Heart right ventricle (tissue), 16 donors: ENCODE measurements at regions not wholly inside any gene's neighbourhood (a gene's known extent, or its start where the extent isn't known, plus 50 kb on each side); places are given as distances from the start of the nearest gene placed in this dataset.

Experiments
- ATAC-seq, 8 donors: fragments of 200-7000 bp; cut with Tn5 transposase; one replicate each; pipeline ENCODE4 v1.9.1; 2020; ENCODE audit warnings: mild to moderate bottlenecking in 8 of 8, moderate library complexity in 8 of 8, moderate number of reproducible peaks in 1 of 8
- DNase-seq, 2 donors: peaks; one replicate each; pipeline ENCODE4 v3.0.0-alpha.2; 2020
- H3K27ac ChIP-seq, 10 donors: fragments of 200-600 bp; sonication (generic) in 2 of 10; one replicate each; pipeline versions ENCODE4 v1.5.0 to v1.8.0; 2020 to 2022; ENCODE audit warnings: mild to moderate bottlenecking in 3 of 10
- H3K27me3 ChIP-seq, 7 donors: fragments of 200-600 bp; one replicate each; pipeline ENCODE4 v1.8.0; 2021 to 2022; ENCODE audit warnings: mild to moderate bottlenecking in 2 of 7
- H3K36me3 ChIP-seq, 9 donors: fragments of 200-600 bp; sonication (generic) in 1 of 9; one replicate each; pipeline versions ENCODE4 v1.5.0 to v1.8.0; 2020 to 2022; ENCODE audit warnings: mild to moderate bottlenecking in 2 of 9
- H3K4me1 ChIP-seq, 9 donors: fragments of 200-600 bp; sonication (generic) in 1 of 9; one replicate each; pipeline versions ENCODE4 v1.5.0 to v1.8.0; 2020 to 2022; ENCODE audit warnings: mild to moderate bottlenecking in 4 of 9
- H3K4me3 ChIP-seq, 10 donors: fragments of 200-600 bp; sonication (generic) in 2 of 10; one replicate each; pipeline versions ENCODE4 v1.5.0 to v1.8.0; 2020 to 2022; ENCODE audit warnings: mild to moderate bottlenecking in 7 of 10, moderate library complexity in 2 of 10
- H3K9me3 ChIP-seq, 11 donors: fragments of 200-600 bp in 10 of 11; sonication (generic) in 2 of 11; one replicate each; pipeline versions ENCODE4 v1.5.0 to v1.8.0; 2013 to 2022; ENCODE audit warnings: mild to moderate bottlenecking in 2 of 11, control low read depth in 1 of 11, moderate library complexity in 1 of 11
- CTCF ChIP-seq, 9 donors: fragments of 200-600 bp; sonication (generic) in 2 of 9; IDR thresholded peaks; one replicate each; pipeline versions ENCODE4 v1.5.0 to v1.8.0; 2021 to 2022; ENCODE audit warnings: antibody characterized with exemption in 9 of 9, mild to moderate bottlenecking in 5 of 9, moderate library complexity in 1 of 9
- WGBS, 2 donors: extraction: QIAGEN DNeasy Blood & Tissue Kit; methylation state at CpG; one replicate each; pipeline ENCODE4 v1.1.7; 2013; ENCODE audit warnings: inconsistent platforms in 1 of 2; 5-methylcytosine and 5-hydroxymethylcytosine counted together
- intact Hi-C, 10 donors: fragments of 100-400 bp; cut with DNase I; formaldehyde crosslinking; loops; one replicate each; pipeline versions ENCODE4 v1.11.1 to v1.14.2; 2022
- donor health status: Arrhythmogenic right ventricular cardiomyopathy.
- donor health status: ischemic (EF 13 %, LVEDD 7.1; RV severe dilation, severe dysfunction).
- donor health status: healthy with polysubstance abuse.
- donor health status: DM: no; HTN: yes; CAD: no.
- donor health status: DM: no; HTN: no; CAD: no.
- donor health status: ischemic (EF 25% LVEDD 6.9; RV normal size, moderate dysfunction).
- donor health status: ischemic (EF 25% LVEDD 5.7; RV mildly dilated, moderate dysfunction).
- donor health status: healthy.
- donor health status: DM: yes; HTN: yes; CAD: no.
- donor health status: Ischemic cardiomyopathy.
- donor health status: ischemic (EF 35%, LVEDD 5.7; RV mildly dilated, moderate dysfunction).
- donor health status: nonischemic (EF 11% LVEDD 7.7; RV severe dilation, severe dysfunction).
- donor health status: DM: yes; HTN: yes; CAD: no.
- donor health status: PGD.
- donor health status: ischemic (EF 29% LVEDD 5.4; RV normal size, mild dysfunction).
- donor health status: nonischemic (EF 23%, LVEDD 6.1; RV moderate dilation, normal function).

- peaks cover 0 to 6% (median 2%) of the 10 kb centered on the region in 9 donors for H3K4me1 ChIP-seq
- ATAC-seq (no peak), DNase-seq (no peak)
- no peaks in the 10 kb centered on the region for H3K36me3 ChIP-seq
- TF ChIP-seq CTCF (IDR thresholded peaks at IDR 0.05) = no peak
- no peak overlapping the region for H3K27ac ChIP-seq
- H3K4me3 ChIP-seq = no peak overlapping the region
- 81 to 82% methylated on average over 6 of the region's 6 CpGs for WGBS, 2 donors
- H3K27me3 ChIP-seq = peaks cover 0 to 21% (median 5%) of the 10 kb centered on the region in 7 donors
- intact Hi-C loops = loop anchor here in 1 of 10 donors (5.0 kb wide), 1 partner anchor 279 kb away; no protein-coding TSS in a partner anchor
- H3K9me3 ChIP-seq = no peaks in the 10 kb centered on the region
These were observed 501.3 kb downstream of the BUD13 start for GRCh38 chr11:116271479-116271878.

GRCh38 chr11:116267146-116267545 lies 505.6 kb downstream of the BUD13 start:
- no peak overlapping the region for H3K27ac ChIP-seq
- ATAC-seq (no peak), DNase-seq (no peak)
- no peak overlapping the region for H3K4me3 ChIP-seq
- peaks cover 0 to 34% (median 24%) of the 10 kb centered on the region in 7 donors for H3K27me3 ChIP-seq
- no peaks in the 10 kb centered on the region for H3K9me3 ChIP-seq
- peaks cover 0 to under 1% (median 0%) of the 10 kb centered on the region in 9 donors for H3K4me1 ChIP-seq
- intact Hi-C loops = no loop called here
- WGBS, 2 donors = 78% methylated on average over 5 of the region's 5 CpGs
- TF ChIP-seq CTCF (IDR thresholded peaks at IDR 0.05) = no peak
- no peaks in the 10 kb centered on the region for H3K36me3 ChIP-seq

GRCh38 chr11:116263770-116264169 lies 509.0 kb downstream of the BUD13 start:
- 43 to 44% methylated on average over 8 of the region's 8 CpGs for WGBS, 2 donors
- Histone ChIP-seq H3K4me1 (peaks cover 0 to 5% (median 0%) of the 10 kb centered on the region in 9 donors), H3K36me3 (no peaks in the 10 kb centered on the region), H3K27me3 (peaks cover 0 to 60% (median 33%) of the 10 kb centered on the region in 7 donors), H3K27ac (no peak overlapping the region), H3K4me3 (no peak overlapping the region), H3K9me3 (no peaks in the 10 kb centered on the region)
- no peak for TF ChIP-seq CTCF (IDR thresholded peaks at IDR 0.05)
- DNase-seq = no peak
- no peak for ATAC-seq
- intact Hi-C loops = no loop called here

- no peak for ATAC-seq
- TF ChIP-seq CTCF (IDR thresholded peaks at IDR 0.05) = no peak
- H3K4me1 ChIP-seq = peaks cover 0 to 5% (median 0%) of the 10 kb centered on the region in 9 donors
- no peak overlapping the region for H3K4me3 ChIP-seq
- H3K27me3 ChIP-seq = peaks cover 0 to 61% (median 35%) of the 10 kb centered on the region in 7 donors
- no peaks in the 10 kb centered on the region for H3K36me3 ChIP-seq
- no peak overlapping the region for H3K27ac ChIP-seq
- no peaks in the 10 kb centered on the region for H3K9me3 ChIP-seq
- no peak for DNase-seq
- intact Hi-C loops = no loop called here
- 46 to 60% methylated on average over 3 of the region's 3 CpGs for WGBS, 2 donors
These were observed 509.8 kb downstream of the BUD13 start for GRCh38 chr11:116263019-116263418.
